ENCODE measurements at regions not wholly inside any gene's neighbourhood (a gene's known extent, or its start where the extent isn't known, plus 50 kb on each side); places are given as distances from the start of the nearest gene placed in this dataset.
A peak's percentile ranks its signal among the peaks of the same experiment; 100 is the strongest.

GRCh38 chr2:64846177-64846576, 143.0 kb upstream of the SLC1A4 start:
- no peak for DNase-seq (ENCODE audit: extremely low read depth, low read depth)

GRCh38 chr2:64847930-64848329, 141.3 kb upstream of the SLC1A4 start:
- DNase-seq (ENCODE audit: extremely low read depth, low read depth) = no peak

- DNase-seq (ENCODE audit: extremely low read depth, low read depth) = no peak
Observed at GRCh38 chr2:64848363-64848762, 140.8 kb upstream of the SLC1A4 start.

GRCh38 chr2:64848945-64849344, 140.3 kb upstream of the SLC1A4 start:
- no peak for DNase-seq (ENCODE audit: extremely low read depth, low read depth)

- DNase-seq (ENCODE audit: extremely low read depth, low read depth) = no peak
Observed at GRCh38 chr2:64850642-64851041, 138.6 kb upstream of the SLC1A4 start.

- DNase-seq (ENCODE audit: extremely low read depth, low read depth) = no peak
Observed at GRCh38 chr2:64852771-64853241, 136.4 kb upstream of the SLC1A4 start.

- DNase-seq (ENCODE audit: extremely low read depth, low read depth) = no peak
Observed at GRCh38 chr2:64853306-64853705, 135.9 kb upstream of the SLC1A4 start.

GRCh38 chr2:64853894-64854293, 135.3 kb upstream of the SLC1A4 start:
- no peak for DNase-seq (ENCODE audit: extremely low read depth, low read depth)

GRCh38 chr2:64854773-64855237, 134.4 kb upstream of the SLC1A4 start:
- DNase-seq (ENCODE audit: extremely low read depth, low read depth) = no peak

GRCh38 chr2:64857581-64858471, 131.4 kb upstream of the SLC1A4 start:
- DNase-seq (ENCODE audit: extremely low read depth, low read depth) = peak; percentile 59

- no peak for DNase-seq (ENCODE audit: extremely low read depth, low read depth)
Observed at GRCh38 chr2:64858541-64859311, 130.5 kb upstream of the SLC1A4 start.

- DNase-seq (ENCODE audit: extremely low read depth, low read depth) = peak; percentile 87
Observed at GRCh38 chr2:64859312-64860212, 129.6 kb upstream of the SLC1A4 start.

- no peak for DNase-seq (ENCODE audit: extremely low read depth, low read depth)
Observed at GRCh38 chr2:64860276-64860885, 128.8 kb upstream of the SLC1A4 start.

GRCh38 chr2:64860936-64861335, 128.3 kb upstream of the SLC1A4 start:
- DNase-seq (ENCODE audit: extremely low read depth, low read depth) = no peak

GRCh38 chr2:64861452-64862397, 127.5 kb upstream of the SLC1A4 start:
- no peak for DNase-seq (ENCODE audit: extremely low read depth, low read depth)

GRCh38 chr2:64862623-64863022, 126.6 kb upstream of the SLC1A4 start:
- DNase-seq (ENCODE audit: extremely low read depth, low read depth) = no peak

- no peak for DNase-seq (ENCODE audit: extremely low read depth, low read depth)
Observed at GRCh38 chr2:64863097-64863820, 125.9 kb upstream of the SLC1A4 start.

GRCh38 chr2:64865073-64865830, 123.9 kb upstream of the SLC1A4 start:
- DNase-seq (ENCODE audit: extremely low read depth, low read depth) = peak; percentile 53

Measured in NCI-H460 (cell line).